SK-N-SH treated with all-trans-retinoic acid at 6 μM for 48 hours (cell line): ENCODE measurements at regions not wholly inside any gene's neighbourhood (a gene's known extent, or its start where the extent isn't known, plus 50 kb on each side); places are given as distances from the start of the nearest gene placed in this dataset.

Experiments used
- ATAC-seq: fragments of 200-7000 bp; cut with Tn5 transposase; 3 replicates; pipeline ENCODE4 v1.9.1; 2020; ENCODE audit warnings: mild to moderate bottlenecking, moderate library complexity
- ARNTL ChIP-seq: fragments of 450-650 bp; formaldehyde crosslinking; IDR thresholded peaks from 2 replicates; pipeline ENCODE4 v1.5.0; 2020; ENCODE audit warnings: low read depth, mild to moderate bottlenecking, moderate library complexity, borderline replicate concordance
- BACH2 ChIP-seq: fragments of 250-450 bp; sonication (Bioruptor Pico); IDR thresholded peaks from 2 replicates; pipeline ENCODE4 v1.9.0; 2021; ENCODE audit warnings: mild to moderate bottlenecking, borderline replicate concordance
- CREB5 ChIP-seq: fragments of 250-450 bp; sonication (Bioruptor Pico); IDR thresholded peaks from 2 replicates; pipeline ENCODE4 v1.5.1; 2020; ENCODE audit warnings: low read depth, mild to moderate bottlenecking, moderate library complexity
- CSDC2 ChIP-seq: fragments of 250-450 bp; sonication (Bioruptor Pico); IDR thresholded peaks from 2 replicates; pipeline ENCODE4 v1.5.0; 2020; ENCODE audit warnings: mild to moderate bottlenecking, moderate library complexity
- ESRRG ChIP-seq: fragments of 250-450 bp; sonication (Bioruptor Pico); IDR thresholded peaks from 2 replicates; pipeline ENCODE4 v1.6.1; 2021; ENCODE audit warnings: mild to moderate bottlenecking
- GLIS3 ChIP-seq: fragments of 250-450 bp; sonication (Bioruptor Pico); IDR thresholded peaks from 2 replicates; pipeline ENCODE4 v1.5.0; 2020; ENCODE audit warnings: mild to moderate bottlenecking, moderate library complexity
- ISL1 ChIP-seq: fragments of 250-450 bp; sonication (Bioruptor Pico); IDR thresholded peaks from 2 replicates; pipeline ENCODE4 v2.1.2; 2022; ENCODE audit warnings: mild to moderate bottlenecking, moderate library complexity
- OSR1 ChIP-seq: fragments of 250-450 bp; sonication (Bioruptor Pico); IDR thresholded peaks from 2 replicates; pipeline ENCODE4 v1.8.0; 2022; ENCODE audit warnings: moderate library complexity, mild to moderate bottlenecking, inconsistent platforms
- PATZ1 ChIP-seq: fragments of 250-450 bp; sonication (Bioruptor Pico); IDR thresholded peaks from 2 replicates; pipeline ENCODE4 v1.8.0; 2020; ENCODE audit warnings: mild to moderate bottlenecking, moderate library complexity, borderline replicate concordance
- PPARA ChIP-seq: fragments of 250-450 bp; sonication (Bioruptor Pico); IDR thresholded peaks from 2 replicates; pipeline ENCODE4 v1.5.0; 2020; ENCODE audit warnings: mild to moderate bottlenecking, borderline replicate concordance
- RARB ChIP-seq: fragments of 250-450 bp; sonication (Bioruptor Pico); IDR thresholded peaks from 2 replicates; pipeline ENCODE4 v1.8.0; 2021; ENCODE audit warnings: mild to moderate bottlenecking, moderate library complexity
- SNAI2 ChIP-seq: fragments of 250-450 bp; sonication (Bioruptor Pico); IDR thresholded peaks from 2 replicates; pipeline ENCODE4 v1.5.0; 2020; ENCODE audit warnings: mild to moderate bottlenecking, moderate library complexity
- TCF4 ChIP-seq: fragments of 250-450 bp; sonication (Bioruptor Pico); IDR thresholded peaks from 2 replicates; pipeline ENCODE4 v1.8.0; 2021; ENCODE audit warnings: mild to moderate bottlenecking, moderate library complexity, borderline replicate concordance
- TOX ChIP-seq: fragments of 250-450 bp; sonication (Bioruptor Pico); IDR thresholded peaks from 2 replicates; pipeline ENCODE4 v1.8.0; 2021; ENCODE audit warnings: mild to moderate bottlenecking, moderate library complexity, borderline replicate concordance
- TSHZ2 ChIP-seq: fragments of 250-450 bp; sonication (Bioruptor Pico); IDR thresholded peaks from 2 replicates; pipeline ENCODE4 v1.5.0; 2020; ENCODE audit warnings: mild to moderate bottlenecking, moderate library complexity
- ZC3H10 ChIP-seq: fragments of 250-450 bp; sonication (Bioruptor Pico); IDR thresholded peaks from 2 replicates; pipeline ENCODE4 v1.5.1; 2021; ENCODE audit warnings: mild to moderate bottlenecking, moderate library complexity
- ZFP3 ChIP-seq: fragments of 250-450 bp; sonication (Bioruptor Pico); IDR thresholded peaks from 2 replicates; pipeline ENCODE4 v1.5.0; 2020; ENCODE audit warnings: mild to moderate bottlenecking, moderate library complexity
- ZNF565 ChIP-seq: fragments of 450-650 bp; formaldehyde crosslinking; conservative IDR thresholded peaks from 2 replicates; pipeline ENCODE4 v1.5.0; 2020; ENCODE audit warnings: low read depth, mild to moderate bottlenecking, moderate library complexity
- ZNF70 ChIP-seq: fragments of 450-650 bp; formaldehyde crosslinking; IDR thresholded peaks from 2 replicates; pipeline ENCODE4 v1.5.0; 2020; ENCODE audit warnings: mild to moderate bottlenecking, moderate library complexity
- ZNF8 ChIP-seq: fragments of 450-650 bp; formaldehyde crosslinking; IDR thresholded peaks from 2 replicates; pipeline ENCODE4 v1.5.0; 2020; ENCODE audit warnings: mild to moderate bottlenecking, moderate library complexity

DNA sequence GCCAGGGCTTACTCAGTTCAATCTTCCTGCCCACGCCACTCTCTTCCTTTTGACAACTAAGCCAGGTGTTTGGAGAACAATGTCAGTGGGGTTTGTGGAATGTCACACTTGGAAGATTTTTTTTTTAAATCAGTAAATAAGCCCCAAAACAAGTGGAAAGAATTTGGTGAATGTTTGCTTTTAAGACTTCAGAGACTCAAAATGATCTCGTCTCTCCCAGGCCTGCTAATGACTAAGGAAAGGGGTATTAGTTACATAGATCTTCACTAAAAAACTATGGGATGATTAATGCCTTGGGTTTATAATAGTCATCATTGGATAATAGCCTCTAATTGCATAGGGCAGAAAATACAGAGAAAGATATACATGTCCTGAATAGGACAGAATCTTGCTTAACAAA is 166.4 kb downstream of the DMRT2 start:
- ATAC-seq: no peak
- TF ChIP-seq TOX (no peak), ZNF70 (CRISPR knock-in tag) (no peak), PATZ1 (no peak), TSHZ2 (CRISPR knock-in tag) (no peak), GLIS3 (CRISPR knock-in tag) (no peak), RARB (CRISPR knock-in tag) (no peak), SNAI2 (CRISPR knock-in tag) (no peak), ZC3H10 (CRISPR knock-in tag) (no peak)

DNA sequence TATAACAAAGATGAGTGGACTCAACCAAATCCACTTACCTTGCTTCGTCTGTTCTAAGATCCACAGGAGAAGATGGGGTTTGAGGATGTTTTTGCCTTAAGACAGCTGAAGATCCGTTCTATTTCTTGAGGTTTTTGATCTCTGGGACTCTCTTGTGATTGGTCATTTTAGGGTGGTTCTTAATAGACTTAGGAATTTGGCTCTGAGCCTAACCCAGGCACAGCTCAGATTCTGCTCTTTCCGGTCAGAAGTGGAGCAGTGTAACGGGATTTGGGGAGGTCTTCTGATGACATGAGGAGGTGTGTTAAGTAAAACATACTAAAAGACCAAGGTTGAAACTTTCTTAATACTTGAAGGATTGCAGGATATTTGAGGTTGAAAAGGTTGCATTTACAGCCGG is 166.9 kb downstream of the DMRT2 start:
- ATAC-seq: no peak

GRCh38 chr9:1219284-1219683 is 169.1 kb downstream of the DMRT2 start:
- ATAC-seq: no peak
- TF ChIP-seq GLIS3 (CRISPR knock-in tag) (no peak), TCF4 (CRISPR knock-in tag) (no peak), BACH2 (CRISPR knock-in tag) (no peak), ISL1 (CRISPR knock-in tag) (no peak), CREB5 (CRISPR knock-in tag) (no peak), TOX (no peak)
- TF ChIP-seq, all 23 proteins: peak for 0

More for the DNA sequence above, 166.9 kb downstream of the DMRT2 start:
- TF ChIP-seq TSHZ2 (CRISPR knock-in tag) (no peak), RARB (CRISPR knock-in tag) (no peak), OSR1 (CRISPR knock-in tag) (no peak), TCF4 (CRISPR knock-in tag) (no peak)

DNA sequence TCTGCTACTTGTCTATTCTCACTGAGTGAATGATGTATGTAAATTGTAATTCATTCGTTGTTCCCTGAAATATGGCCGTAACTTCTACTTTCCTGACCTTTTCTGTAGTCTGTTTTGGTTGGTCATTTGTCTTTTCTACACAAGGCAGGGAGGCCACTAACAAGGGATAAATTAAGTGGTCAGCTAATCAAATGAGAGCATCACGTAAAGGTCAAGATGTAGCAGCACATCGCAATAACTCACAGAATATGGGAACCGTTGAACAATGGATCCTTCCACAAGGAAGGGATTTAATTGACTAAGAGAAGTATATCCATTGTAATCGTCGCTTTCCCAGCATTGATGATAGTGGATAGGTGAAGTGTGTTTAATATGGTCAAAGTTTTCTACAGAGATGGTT is 171.1 kb downstream of the DMRT2 start:
- no peak for TF ChIP-seq ZNF70 (CRISPR knock-in tag)
- TF ChIP-seq TCF4 (CRISPR knock-in tag): no peak
- TF ChIP-seq ZC3H10 (CRISPR knock-in tag): no peak
- TF ChIP-seq SNAI2 (CRISPR knock-in tag): no peak
- no peak for TF ChIP-seq CSDC2 (CRISPR knock-in tag)
- TF ChIP-seq ISL1 (CRISPR knock-in tag): no peak
- no peak for TF ChIP-seq TOX
- no peak for TF ChIP-seq ZNF565 (CRISPR knock-in tag)
- no peak for ATAC-seq

DNA sequence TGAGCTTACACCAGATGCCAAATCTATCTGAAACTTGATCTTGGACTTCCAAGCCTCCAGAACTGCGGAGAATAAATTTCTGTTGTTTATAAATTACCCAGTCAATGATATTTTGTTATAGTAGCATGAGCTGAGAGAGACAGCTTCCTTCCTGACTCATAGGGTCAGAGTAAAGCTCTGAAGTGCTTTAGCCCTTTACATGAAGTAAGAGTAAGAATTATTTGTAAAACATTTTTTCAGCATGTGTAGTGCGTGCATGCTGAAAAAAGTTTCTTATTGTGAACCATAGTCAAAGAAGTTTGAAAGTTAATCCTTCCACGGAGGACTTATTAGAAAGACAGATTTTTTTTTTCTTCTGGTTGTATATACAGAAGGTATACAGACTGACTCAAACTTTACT is 172.4 kb downstream of the DMRT2 start:
- ATAC-seq: no peak
- no peak for TF ChIP-seq PPARA (CRISPR knock-in tag)
- no peak for TF ChIP-seq OSR1 (CRISPR knock-in tag)
- TF ChIP-seq ZNF8 (CRISPR knock-in tag): no peak
- TF ChIP-seq SNAI2 (CRISPR knock-in tag): no peak
- no peak for TF ChIP-seq ZFP3 (CRISPR knock-in tag)
- TF ChIP-seq TOX: no peak
- TF ChIP-seq CREB5 (CRISPR knock-in tag): no peak
- TF ChIP-seq ESRRG (CRISPR knock-in tag): no peak
- TF ChIP-seq TCF4 (CRISPR knock-in tag): no peak
- no peak for TF ChIP-seq ZNF70 (CRISPR knock-in tag)
- no peak for TF ChIP-seq ARNTL (CRISPR knock-in tag)
- TF ChIP-seq ISL1 (CRISPR knock-in tag): no peak
- TF ChIP-seq CSDC2 (CRISPR knock-in tag): no peak
- no peak for TF ChIP-seq RARB (CRISPR knock-in tag)
- no peak for TF ChIP-seq TSHZ2 (CRISPR knock-in tag)
- no peak for TF ChIP-seq GLIS3 (CRISPR knock-in tag)
